K562 (cell line): ENCODE measurements at regions not wholly inside any gene's neighbourhood (a gene's known extent, or its start where the extent isn't known, plus 50 kb on each side); places are given as distances from the start of the nearest gene placed in this dataset.

ENCODE experiments used
- ADNP ChIP-seq: fragments of 200-800 bp; sonication (Bioruptor generic); IDR thresholded peaks from 2 replicates; pipeline ENCODE4 v1.6.1; 2016; ENCODE audit warnings: missing genetic modification characterization, missing compliant biosample characterization
- BRD9 ChIP-seq: fragments of 450-650 bp; IDR thresholded peaks from 2 replicates; pipeline ENCODE4 v1.6.1; 2018; ENCODE audit warnings: low read depth; ENCODE audit not compliant: partially characterized antibody
- CBX8 ChIP-seq: fragments of 200-600 bp; sonication (generic); IDR thresholded peaks from 2 replicates; pipeline ENCODE4 v1.6.1; 2012; ENCODE audit warnings: borderline replicate concordance, mixed run types, low read depth, mild to moderate bottlenecking, moderate library complexity, mixed read lengths, low read length, control low read depth, inconsistent platforms; ENCODE audit not compliant: poor library complexity, severe bottlenecking; ENCODE audit errors: extremely low read depth
- CREB5 ChIP-seq: fragments of 250-450 bp; sonication (Bioruptor Pico); IDR thresholded peaks from 2 replicates; pipeline ENCODE4 v1.5.0; 2020; ENCODE audit warnings: mild to moderate bottlenecking
- DDX20 ChIP-seq: fragments of 450-650 bp; IDR thresholded peaks from 2 replicates; pipeline ENCODE4 v1.6.1; 2016; ENCODE audit warnings: missing genetic modification characterization, low read depth, mild to moderate bottlenecking, missing compliant biosample characterization, moderate library complexity
- HDAC1 ChIP-seq, 2 experiments: fragments of 450-650 bp; IDR thresholded peaks; 2 replicates each; pipeline ENCODE4 v1.6.1; 2016 to 2017; ENCODE audit warnings: inconsistent platforms in 1 of 2, mild to moderate bottlenecking in 1 of 2, moderate library complexity in 1 of 2
- JUN ChIP-seq, 2 experiments: sonication (generic) in 1 of 2; formaldehyde crosslinking in 1 of 2; IDR thresholded peaks; 2 replicates each; pipeline versions ENCODE4 v1.6.1 to v1.8.0; 2012 to 2022; ENCODE audit warnings: borderline replicate concordance in 2 of 2, mild to moderate bottlenecking in 2 of 2, improper control_type of control experiment in 1 of 2, low read depth in 1 of 2, low read length in 1 of 2, missing genetic modification reagents in 1 of 2
- KDM1A ChIP-seq, 2 experiments: fragments of 450-650 bp; IDR thresholded peaks; 2 replicates each; pipeline ENCODE4 v1.6.1; 2016; ENCODE audit warnings: mild to moderate bottlenecking in 2 of 2
- NFE2L1 ChIP-seq: fragments of 450-650 bp; IDR thresholded peaks from 2 replicates; pipeline ENCODE4 v1.6.1; 2016; ENCODE audit warnings: missing genetic modification characterization, low read depth, mild to moderate bottlenecking, missing compliant biosample characterization, moderate library complexity, borderline replicate concordance
- PCBP2 ChIP-seq: fragments of 200-400 bp; formaldehyde crosslinking; IDR thresholded peaks from 2 replicates; pipeline ENCODE4 v1.6.1; 2018; ENCODE audit warnings: low read length, low read depth, mild to moderate bottlenecking, moderate library complexity; ENCODE audit not compliant: poor library complexity, severe bottlenecking
- PTBP1 ChIP-seq: fragments of 200-400 bp; formaldehyde crosslinking; IDR thresholded peaks from 2 replicates; pipeline ENCODE4 v1.6.1; 2017; ENCODE audit warnings: low read depth, low read length
- RBM25 ChIP-seq: fragments of 200-400 bp; formaldehyde crosslinking; IDR thresholded peaks from 2 replicates; pipeline ENCODE4 v1.6.1; 2018; ENCODE audit warnings: low read length, low read depth, moderate library complexity; ENCODE audit not compliant: severe bottlenecking
- SETDB1 ChIP-seq: IDR thresholded peaks from one replicate; pipeline ENCODE4 v1.6.1; 2012; ENCODE audit warnings: low read length, control low read depth, inconsistent platforms
- TBP ChIP-seq: optimal IDR thresholded peaks from 2 replicates; pipeline ENCODE3; 2011; ENCODE audit warnings: low read depth, low read length, improper control_type of control experiment
- TCF3 ChIP-seq: sonication (generic); formaldehyde crosslinking; IDR thresholded peaks from 2 replicates; pipeline ENCODE4 v1.4.0; 2020; ENCODE audit warnings: mild to moderate bottlenecking, missing genetic modification reagents
- TSC22D4 ChIP-seq: fragments of 450-650 bp; IDR thresholded peaks from 2 replicates; pipeline ENCODE4 v1.6.1; 2016; ENCODE audit warnings: missing genetic modification characterization, missing biosample characterization, control low read depth
- ZBED1 ChIP-seq: IDR thresholded peaks from 2 replicates; pipeline ENCODE4 v1.6.1; 2014
- ZNF140 ChIP-seq: fragments of 250-450 bp; sonication (Bioruptor Pico); IDR thresholded peaks from 2 replicates; pipeline ENCODE4 v1.8.0; 2021; ENCODE audit warnings: moderate library complexity, mild to moderate bottlenecking, inconsistent platforms
- ZNF239 ChIP-seq: fragments of 250-450 bp; sonication (Bioruptor Pico); IDR thresholded peaks from 2 replicates; pipeline ENCODE4 v1.4.0; 2020; ENCODE audit warnings: mild to moderate bottlenecking
- ZNF41 ChIP-seq: fragments of 250-450 bp; sonication (Bioruptor Pico); conservative IDR thresholded peaks from 2 replicates; pipeline ENCODE4 v1.4.0; 2020; ENCODE audit warnings: mild to moderate bottlenecking
- ZNF589 ChIP-seq: fragments of 200-800 bp; sonication (Bioruptor generic); IDR thresholded peaks from 2 replicates; pipeline ENCODE4 v1.6.1; 2016; ENCODE audit warnings: low read depth, missing genetic modification characterization, missing compliant biosample characterization
- ZNF655 ChIP-seq: fragments of 250-450 bp; sonication (Bioruptor Pico); IDR thresholded peaks from 2 replicates; pipeline ENCODE4 v1.5.0; 2021
- ZNF766 ChIP-seq: fragments of 200-800 bp; sonication (Bioruptor generic); conservative IDR thresholded peaks from 2 replicates; pipeline ENCODE4 v1.6.1; 2016; ENCODE audit warnings: missing genetic modification characterization, missing compliant biosample characterization
- TF ChIP-seq, protein P1 (sequence below): IDR thresholded peaks from 2 replicates; pipeline ENCODE4 v1.6.1; 2012; ENCODE audit warnings: low read depth, low read length, improper control_type of control experiment, borderline replicate concordance

DNA sequence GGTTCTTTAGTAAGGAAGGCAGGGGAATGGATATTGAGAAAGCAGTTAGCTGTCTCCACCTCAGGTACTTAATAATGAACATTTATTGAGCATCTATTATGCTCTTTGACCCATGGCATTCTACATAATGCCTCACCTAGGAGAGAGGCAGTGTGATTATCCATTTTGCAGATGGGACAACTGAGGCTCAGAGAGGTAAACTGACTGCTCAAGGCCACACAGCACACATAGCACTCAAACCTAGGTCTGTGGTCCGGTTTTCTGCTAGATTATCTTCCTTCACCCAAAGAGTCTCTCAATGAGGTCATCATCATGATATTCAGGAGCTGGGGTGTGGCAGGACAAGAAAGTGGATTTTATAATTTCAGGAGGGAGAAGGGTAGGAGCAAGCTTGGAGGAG lies 199.1 kb upstream of the LHX5 start (continued):
- no peak for TF ChIP-seq ZNF655 (CRISPR knock-in tag)
- peak; percentile 29 for TF ChIP-seq BRD9
- no peak for TF ChIP-seq TCF3
- no peak for TF ChIP-seq ZNF239 (CRISPR knock-in tag)
- TF ChIP-seq ZNF41 = no peak
- TF ChIP-seq CREB5 = no peak
- peak; percentile 59 to 68 for TF ChIP-seq KDM1A (IDR thresholded peaks at IDR 0.05)
- TF ChIP-seq ZBED1 = no peak
- peak; percentile 54; the same call in 1 of the 2 replicates for TF ChIP-seq ADNP (tag)
- TF ChIP-seq, protein P1, sequence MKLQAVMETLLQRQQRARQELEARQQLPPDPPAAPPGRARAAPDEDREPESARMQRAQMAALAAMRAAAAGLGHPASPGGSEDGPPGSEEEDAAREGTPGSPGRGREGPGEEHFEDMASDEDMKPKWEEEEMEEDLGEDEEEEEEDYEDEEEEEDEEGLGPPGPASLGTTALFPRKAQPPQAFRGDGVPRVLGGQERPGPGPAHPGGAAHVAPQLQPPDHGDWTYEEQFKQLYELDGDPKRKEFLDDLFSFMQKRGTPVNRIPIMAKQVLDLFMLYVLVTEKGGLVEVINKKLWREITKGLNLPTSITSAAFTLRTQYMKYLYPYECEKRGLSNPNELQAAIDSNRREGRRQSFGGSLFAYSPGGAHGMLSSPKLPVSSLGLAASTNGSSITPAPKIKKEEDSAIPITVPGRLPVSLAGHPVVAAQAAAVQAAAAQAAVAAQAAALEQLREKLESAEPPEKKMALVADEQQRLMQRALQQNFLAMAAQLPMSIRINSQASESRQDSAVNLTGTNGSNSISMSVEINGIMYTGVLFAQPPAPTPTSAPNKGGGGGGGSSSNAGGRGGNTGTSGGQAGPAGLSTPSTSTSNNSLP = no peak
- no peak for TF ChIP-seq HDAC1 (IDR thresholded peaks at IDR 0.05)
- TF ChIP-seq SETDB1 = no peak
- TF ChIP-seq PTBP1 = no peak
- TF ChIP-seq CBX8 = no peak
- no peak for TF ChIP-seq DDX20 (tag)
- TF ChIP-seq RBM25 = peak; percentile 91
- TF ChIP-seq TBP = no peak
- no peak for TF ChIP-seq JUN (IDR thresholded peaks at IDR 0.05; ENCODE audit: borderline replicate concordance, low read depth, low read length)
- TF ChIP-seq JUN (CRISPR knock-in tag; IDR thresholded peaks at IDR 0.05; ENCODE audit: borderline replicate concordance) = no peak
- no peak for TF ChIP-seq TSC22D4 (tag)
- TF ChIP-seq ZNF589 (CRISPR knock-in tag) = no peak
- no peak for TF ChIP-seq PCBP2
- TF ChIP-seq NFE2L1 (tag) = no peak
- no peak for TF ChIP-seq ZNF766 (CRISPR knock-in tag)
- TF ChIP-seq ZNF140 = no peak
